ENCODE measurements at regions not wholly inside any gene's neighbourhood (a gene's known extent, or its start where the extent isn't known, plus 50 kb on each side); places are given as distances from the start of the nearest gene placed in this dataset.

- no peak for DNase-seq
Measured at GRCh38 chr4:18403327-18403726, 381.8 kb upstream of the LCORL start.

DNA sequence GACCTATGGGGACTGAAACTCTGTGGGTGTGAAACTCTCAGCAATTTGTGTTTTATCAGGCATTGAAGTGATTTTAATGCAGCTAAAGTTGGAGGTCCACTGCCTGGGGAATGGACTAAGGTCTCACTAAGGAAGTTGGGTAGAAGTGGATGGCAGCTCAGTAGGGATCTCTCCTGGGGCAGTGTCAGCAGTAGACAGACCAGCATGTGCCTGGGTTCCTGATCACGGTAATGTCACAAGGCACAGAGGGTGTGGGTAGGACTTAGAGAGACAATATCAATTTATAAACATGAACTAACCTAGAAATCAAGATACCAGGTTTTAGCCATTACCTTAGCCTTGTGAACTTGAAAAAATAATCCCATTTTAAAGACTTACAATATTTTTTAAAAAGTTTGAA, 380.3 kb upstream of the LCORL start:
- DNase-seq = no peak

DNA sequence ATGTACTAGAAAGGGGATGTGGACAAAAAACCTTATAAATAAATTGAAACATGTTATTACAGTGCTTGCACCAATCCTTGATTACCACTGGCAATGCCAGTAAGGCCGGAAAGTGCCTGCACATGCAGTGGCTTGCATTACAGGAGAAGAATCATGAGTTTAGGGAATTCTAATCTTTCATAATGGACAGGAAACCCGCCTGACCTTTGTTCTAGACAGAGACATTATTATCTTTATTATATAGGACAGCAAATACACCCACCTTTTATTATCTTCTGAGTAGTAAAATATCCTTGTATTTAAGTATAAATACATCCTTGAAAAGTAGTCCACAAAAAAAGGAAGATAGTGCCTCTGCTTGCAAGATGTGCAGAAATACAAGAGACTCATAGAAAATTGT, 379.9 kb upstream of the LCORL start:
- no peak for DNase-seq

- DNase-seq = no peak
Measured at GRCh38 chr4:18398661-18399060, 377.1 kb upstream of the LCORL start.

DNA sequence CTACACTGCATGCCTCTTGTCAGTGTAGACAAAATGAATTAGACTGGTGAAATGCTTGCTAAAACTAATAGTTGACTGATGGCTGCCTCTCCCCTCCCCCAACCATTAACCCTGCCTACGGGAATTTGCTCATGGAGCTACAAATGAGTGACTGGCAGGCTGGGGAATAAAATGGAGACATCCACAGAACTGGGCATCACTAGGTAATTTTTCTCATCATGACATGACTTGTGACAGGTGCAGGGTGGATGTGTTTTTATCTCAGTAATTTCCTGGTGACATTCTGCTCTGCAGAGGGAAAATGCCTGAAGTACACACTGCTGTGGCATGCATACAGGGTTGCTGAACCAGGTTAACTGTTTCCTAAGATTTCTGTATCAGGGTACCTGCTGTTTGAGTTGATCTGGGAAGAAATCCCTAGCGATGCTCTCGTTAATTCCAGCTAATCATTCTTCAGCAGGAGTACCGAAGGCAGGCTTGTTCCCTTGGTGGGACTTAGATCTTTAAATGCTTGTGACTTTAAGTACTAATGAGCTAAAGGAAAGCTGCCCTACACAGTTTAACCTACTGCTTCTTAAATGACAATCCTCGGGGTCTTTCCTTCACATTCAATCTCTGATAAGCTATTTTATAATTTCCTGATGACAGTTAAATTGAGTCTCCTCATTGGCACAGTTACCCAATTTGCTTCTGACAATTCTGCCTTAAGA, 376.3 kb upstream of the LCORL start:
- DNase-seq = no peak

GRCh38 chr4:18394656-18395055, 373.1 kb upstream of the LCORL start:
- DNase-seq = no peak

DNA sequence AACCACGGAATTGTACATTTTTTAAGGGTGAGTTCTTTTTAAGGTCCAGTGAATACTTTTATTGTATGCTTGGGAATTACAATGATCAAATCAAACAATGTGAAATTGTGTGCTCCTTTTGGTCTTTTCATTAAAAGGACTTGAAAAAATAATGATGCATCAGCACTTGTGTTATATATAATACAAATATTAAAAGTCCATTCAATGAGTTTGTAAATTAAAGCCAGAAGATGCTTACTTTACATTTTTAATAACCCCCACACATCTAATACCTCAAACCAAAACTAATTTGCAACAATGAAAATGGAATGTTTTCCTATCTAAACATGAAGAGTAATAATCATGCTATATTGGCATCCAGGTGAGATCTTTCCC, 369.8 kb upstream of the LCORL start:
- DNase-seq = no peak

- no peak for DNase-seq
Measured at GRCh38 chr4:18390655-18391353, 369.2 kb upstream of the LCORL start.

DNA sequence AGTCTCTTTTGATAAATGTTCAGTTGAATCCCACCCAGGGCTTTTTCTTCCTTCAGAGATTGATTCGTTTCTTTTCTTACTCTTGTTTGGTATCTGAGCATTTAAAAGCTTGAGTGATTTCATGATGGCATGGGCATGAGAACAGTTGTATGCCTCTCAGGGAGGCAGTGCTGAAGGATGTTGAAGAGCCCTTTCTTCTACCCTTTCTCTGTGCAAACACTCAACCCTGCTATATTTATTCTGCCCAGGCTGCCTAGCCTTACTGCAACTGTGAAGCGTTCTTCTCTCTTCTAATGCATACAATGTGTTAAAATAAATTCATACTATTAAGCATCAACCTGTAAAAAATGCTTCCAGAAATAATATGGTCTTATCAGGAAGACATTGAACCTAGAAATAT, 367.6 kb upstream of the LCORL start:
- no peak for DNase-seq

- DNase-seq = no peak
Measured at GRCh38 chr4:18388039-18388438, 366.5 kb upstream of the LCORL start.

DNA sequence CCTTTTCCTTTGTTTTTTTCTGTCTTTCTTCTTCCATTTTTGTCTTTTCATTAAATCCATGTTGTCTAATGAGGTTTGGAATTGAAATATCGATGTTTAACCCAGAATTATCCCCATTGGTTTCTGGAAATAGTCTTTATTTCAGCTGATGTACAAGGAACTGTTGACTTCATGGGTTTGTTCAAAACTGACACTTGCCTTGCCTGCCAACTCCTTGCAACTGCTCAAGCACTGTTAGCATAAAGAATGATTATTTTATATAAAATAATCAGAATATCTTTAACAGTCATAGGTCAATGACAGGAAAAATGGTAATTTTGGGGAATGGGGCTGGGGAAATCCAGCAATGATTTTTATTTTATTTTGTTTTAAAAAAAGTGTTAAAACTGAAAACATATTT, 359.6 kb upstream of the LCORL start:
- DNase-seq = no peak

DNA sequence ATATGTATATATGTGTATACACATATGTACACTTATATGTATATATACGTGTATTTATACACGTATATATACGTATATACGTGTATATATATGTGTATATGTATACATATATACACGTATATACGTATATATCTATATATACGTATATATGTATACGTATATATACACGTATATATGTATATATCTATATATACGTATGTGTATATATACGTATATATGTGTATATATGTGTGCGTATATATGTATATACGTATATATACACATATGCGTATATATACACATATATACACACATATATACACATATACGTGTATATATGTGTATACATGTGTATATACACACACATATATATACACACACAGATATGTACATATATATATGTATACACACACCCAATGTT, 348.0 kb upstream of the LCORL start:
- DNase-seq = no peak

DNA sequence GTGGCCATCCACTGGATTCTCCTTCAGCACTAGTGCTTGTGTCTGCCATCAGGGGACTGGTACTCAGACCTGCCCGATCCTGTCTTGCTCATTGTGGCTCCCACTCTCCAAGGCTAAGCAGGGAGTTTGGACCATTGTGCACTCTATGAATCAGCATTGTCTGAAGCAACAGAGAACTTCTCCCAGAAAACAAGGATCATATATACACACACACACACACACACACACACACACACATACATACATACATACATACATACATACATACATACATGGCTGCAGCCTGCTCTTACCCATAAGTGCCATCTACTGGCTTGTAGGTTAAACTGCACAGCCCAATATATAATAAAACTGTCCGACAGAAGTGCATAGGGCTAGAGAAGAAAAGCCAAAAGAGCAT, 345.3 kb upstream of the LCORL start:
- DNase-seq = peak; percentile 1

DNA sequence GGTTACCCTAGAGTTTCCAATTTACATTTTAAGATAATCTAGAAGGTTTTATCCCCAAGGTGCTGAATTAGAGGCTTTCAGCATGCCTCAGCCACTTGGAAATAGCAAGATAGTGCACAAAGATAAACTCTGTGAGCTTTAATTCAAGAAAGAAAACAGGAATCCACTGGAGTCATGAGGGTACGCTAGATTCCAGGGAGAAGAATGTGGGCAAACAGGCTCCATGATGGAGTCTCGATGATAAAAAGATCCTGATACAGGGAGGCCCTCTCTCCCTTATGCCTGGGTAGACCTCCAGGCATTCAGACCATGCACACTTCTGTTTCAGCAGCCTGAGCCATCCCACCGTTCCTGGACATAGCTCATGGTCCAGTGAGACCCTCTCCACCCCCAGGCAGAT, 344.6 kb upstream of the LCORL start:
- DNase-seq = no peak

GRCh38 chr4:18343581-18343980, 322.0 kb upstream of the LCORL start:
- DNase-seq = no peak

DNA sequence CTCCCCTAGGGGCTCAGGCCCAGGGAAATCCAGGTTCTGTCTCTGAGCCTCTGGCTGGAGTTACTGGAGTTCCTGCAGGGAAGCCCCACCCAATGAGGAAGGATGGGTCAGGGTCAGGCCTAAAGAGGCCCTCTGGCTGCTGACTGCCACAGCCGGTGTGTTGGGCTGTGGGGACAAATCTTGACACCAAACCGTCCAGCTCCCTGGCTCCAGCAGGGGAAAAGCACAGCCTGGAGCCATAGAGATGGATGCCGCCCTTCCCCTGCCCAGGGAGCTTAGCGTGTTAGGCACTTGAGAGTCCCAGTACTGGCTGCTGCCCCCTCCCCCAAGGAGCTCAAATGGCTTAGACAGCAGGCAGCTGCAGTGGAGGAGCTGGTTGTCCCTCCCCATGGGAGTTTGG, 321.3 kb upstream of the LCORL start:
- no peak for DNase-seq

GRCh38 chr4:18321956-18322530, 300.5 kb upstream of the LCORL start:
- DNase-seq = no peak

DNA sequence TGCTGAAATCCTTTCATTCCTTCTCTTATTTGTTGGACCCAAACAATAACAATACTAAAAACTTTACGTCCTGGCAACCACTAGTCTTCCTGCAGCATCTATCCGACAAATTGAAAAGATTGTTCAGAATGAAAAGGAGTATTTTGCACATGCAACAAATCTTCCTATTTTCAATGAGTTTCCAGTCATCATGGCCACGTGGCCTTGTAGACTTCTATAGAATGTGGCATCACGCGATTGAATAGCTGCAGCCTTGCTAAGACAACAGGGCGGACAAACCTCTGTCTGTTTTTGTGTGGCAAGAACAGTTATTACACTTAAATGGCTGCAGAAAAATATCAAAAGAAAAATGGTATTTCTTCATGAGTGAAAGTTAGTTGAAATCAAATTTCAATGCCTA, 297.9 kb upstream of the LCORL start:
- no peak for DNase-seq

- DNase-seq = no peak
Measured at GRCh38 chr4:18318682-18319388, 297.3 kb upstream of the LCORL start.

DNA sequence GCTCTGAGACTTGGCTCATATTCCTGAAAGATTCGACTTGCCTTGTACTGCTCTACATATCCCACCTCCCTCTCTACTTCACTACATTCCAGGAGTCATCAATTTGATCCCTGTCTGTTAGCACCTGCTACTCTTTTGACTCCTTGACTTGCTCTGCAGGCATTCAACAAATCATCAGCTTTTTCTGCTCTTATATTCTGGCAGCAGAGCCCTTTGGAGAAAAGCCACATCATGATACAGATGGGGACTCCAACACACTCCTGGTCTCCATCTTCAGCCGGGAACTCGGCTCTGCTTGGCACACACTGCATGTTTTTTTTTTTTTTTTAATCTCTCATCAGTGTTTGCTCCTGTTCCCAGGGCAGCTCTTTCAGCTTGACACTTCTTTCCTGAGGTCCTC, 293.2 kb upstream of the LCORL start:
- no peak for DNase-seq

DNA sequence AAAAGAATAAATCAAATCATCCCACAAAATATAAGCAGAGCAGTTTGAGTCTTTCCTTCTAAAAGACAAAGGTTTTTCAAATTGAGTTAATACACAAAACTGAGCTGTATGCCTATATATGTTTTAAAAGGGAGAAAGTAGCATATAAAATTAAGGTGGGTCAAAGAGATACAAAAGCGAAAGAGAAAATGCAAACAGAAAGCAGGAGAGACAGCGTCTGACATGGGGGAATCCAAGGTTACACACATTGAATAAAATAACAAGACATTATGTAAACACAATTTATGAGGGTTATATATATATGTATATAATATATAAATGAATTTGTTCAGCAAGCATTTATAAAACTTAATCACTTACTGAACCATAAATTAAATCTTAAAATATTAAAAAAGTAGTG, 276.1 kb upstream of the LCORL start:
- DNase-seq = no peak

- DNase-seq = no peak
Measured at GRCh38 chr4:18296411-18296810, 274.9 kb upstream of the LCORL start.

DNA sequence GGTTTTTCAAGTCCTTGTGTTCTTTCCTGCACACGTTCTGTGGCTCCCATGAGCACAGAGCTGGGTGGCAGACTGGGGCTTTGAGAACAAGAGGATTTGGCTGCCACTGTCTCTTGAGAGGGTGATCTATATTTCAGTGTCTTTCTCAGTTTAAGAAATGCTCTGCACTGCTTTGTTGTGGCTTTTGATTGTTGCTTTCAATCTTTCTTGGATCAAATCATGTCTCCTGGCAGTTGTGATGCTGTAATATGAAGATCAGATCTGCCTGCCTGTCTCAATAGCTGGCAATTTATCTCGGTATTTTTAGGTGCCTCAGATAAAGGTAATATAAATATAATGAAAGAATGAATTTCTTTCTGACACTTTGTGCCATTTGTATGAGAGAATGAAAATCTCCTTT, 273.3 kb upstream of the LCORL start:
- DNase-seq = no peak

DNA sequence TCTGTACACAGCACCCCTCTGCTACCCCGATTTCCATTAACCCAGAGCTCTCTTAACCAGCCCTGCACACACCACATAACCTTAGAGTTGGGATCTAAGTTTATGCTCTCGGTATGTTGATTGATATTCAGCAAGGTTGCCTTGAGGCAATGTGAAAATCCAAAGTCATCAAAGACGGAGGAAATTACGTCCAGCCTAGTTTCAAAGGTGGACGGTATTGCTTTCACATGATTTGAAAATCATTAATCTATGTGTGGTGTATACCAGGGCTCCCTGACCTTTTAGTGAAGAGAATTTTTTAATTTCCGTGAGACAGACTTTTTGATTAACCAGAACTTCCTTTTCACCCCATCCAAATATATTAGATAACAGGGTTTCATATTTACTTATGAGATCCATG, 272.5 kb upstream of the LCORL start:
- DNase-seq = no peak

Measured in fibroblast of skin of right biceps (primary cell).